ENCODE measurements at regions not wholly inside any gene's neighbourhood (a gene's known extent, or its start where the extent isn't known, plus 50 kb on each side); places are given as distances from the start of the nearest gene placed in this dataset.

DNA sequence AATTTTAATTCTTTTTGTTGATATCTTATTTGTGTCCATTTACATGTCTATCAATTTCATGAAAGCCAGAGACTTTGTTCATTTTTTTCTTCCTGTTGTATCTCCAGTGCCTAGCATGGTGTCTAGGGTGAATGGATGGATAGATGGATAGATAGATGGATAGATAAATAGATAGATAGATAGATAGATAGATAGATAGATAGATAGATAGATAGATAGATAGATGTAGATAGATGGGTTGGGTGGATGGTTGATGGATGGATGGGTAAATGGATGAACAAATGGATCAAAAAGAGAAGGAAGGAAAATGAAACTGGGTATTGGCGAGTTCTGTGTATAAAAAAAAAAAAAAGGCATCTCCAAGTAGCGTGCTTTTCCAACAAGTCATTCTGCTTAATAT is 120.5 kb downstream of the FAM124B start:
- no peak for DNase-seq (ENCODE audit: low spot score)
- Mint-ChIP-seq H3K27me3 (ENCODE audit: low read depth) (peaks cover 19% of the 10 kb centered on the region), H3K36me3 (ENCODE audit: low read depth) (no peaks in the 10 kb centered on the region), H3K9me3 (no peaks in the 10 kb centered on the region), H3K4me1 (ENCODE audit: low read depth) (no peaks in the 10 kb centered on the region), H3K27ac (no peak overlapping the region), H3K4me3 (no peak overlapping the region)

DNA sequence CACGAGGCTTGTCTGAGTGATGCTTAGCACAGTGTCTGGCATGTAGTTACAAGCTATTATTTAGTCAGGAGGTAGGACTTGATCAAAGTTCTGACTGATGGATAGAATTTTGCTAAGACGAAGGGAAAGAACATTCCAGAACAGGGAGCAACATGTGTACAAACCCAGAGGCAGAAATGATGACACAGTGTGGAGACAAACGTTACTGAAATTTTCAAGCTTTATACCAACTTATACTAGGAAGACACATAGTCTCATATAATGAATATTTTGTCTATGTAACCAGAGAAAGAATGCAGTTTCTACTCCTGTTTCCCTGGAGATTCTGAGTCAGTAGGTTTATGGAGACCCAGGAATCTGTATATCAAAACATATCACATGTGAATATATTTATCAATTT is 123.4 kb downstream of the FAM124B start:
- H3K9me3 Mint-ChIP-seq: no peaks in the 10 kb centered on the region
- H3K27me3 Mint-ChIP-seq (ENCODE audit: low read depth): peaks cover 22% of the 10 kb centered on the region
- no peaks in the 10 kb centered on the region for H3K4me1 Mint-ChIP-seq (ENCODE audit: low read depth)
- H3K4me3 Mint-ChIP-seq: no peak overlapping the region
- H3K36me3 Mint-ChIP-seq (ENCODE audit: low read depth): no peaks in the 10 kb centered on the region
- no peak overlapping the region for H3K27ac Mint-ChIP-seq
- DNase-seq (ENCODE audit: low spot score): no peak

DNA sequence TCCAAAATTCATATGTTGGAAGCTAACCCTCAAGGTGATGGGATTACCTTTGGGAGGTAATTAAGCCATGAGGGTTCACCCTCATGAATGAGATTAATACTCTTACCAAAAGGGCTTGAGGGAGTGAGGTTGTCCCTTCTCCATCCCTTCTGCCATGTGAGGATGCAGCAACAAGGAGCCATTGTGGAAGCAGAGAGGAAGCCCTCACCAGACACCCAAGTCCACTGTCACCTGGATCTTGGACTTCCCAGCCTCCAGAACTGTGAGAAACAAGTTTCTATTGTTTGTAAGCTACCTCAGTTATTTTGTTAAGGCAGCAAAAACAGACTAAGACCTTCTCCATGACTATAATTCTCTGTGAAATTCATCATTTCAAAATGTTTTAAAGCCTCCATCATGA is 125.7 kb downstream of the FAM124B start:
- no peaks in the 10 kb centered on the region for H3K36me3 Mint-ChIP-seq (ENCODE audit: low read depth)
- no peak overlapping the region for H3K27ac Mint-ChIP-seq
- H3K4me1 Mint-ChIP-seq (ENCODE audit: low read depth): no peaks in the 10 kb centered on the region
- no peaks in the 10 kb centered on the region for H3K9me3 Mint-ChIP-seq
- H3K4me3 Mint-ChIP-seq: no peak overlapping the region
- DNase-seq (ENCODE audit: low spot score): no peak
- peaks cover 21% of the 10 kb centered on the region for H3K27me3 Mint-ChIP-seq (ENCODE audit: low read depth)

DNA sequence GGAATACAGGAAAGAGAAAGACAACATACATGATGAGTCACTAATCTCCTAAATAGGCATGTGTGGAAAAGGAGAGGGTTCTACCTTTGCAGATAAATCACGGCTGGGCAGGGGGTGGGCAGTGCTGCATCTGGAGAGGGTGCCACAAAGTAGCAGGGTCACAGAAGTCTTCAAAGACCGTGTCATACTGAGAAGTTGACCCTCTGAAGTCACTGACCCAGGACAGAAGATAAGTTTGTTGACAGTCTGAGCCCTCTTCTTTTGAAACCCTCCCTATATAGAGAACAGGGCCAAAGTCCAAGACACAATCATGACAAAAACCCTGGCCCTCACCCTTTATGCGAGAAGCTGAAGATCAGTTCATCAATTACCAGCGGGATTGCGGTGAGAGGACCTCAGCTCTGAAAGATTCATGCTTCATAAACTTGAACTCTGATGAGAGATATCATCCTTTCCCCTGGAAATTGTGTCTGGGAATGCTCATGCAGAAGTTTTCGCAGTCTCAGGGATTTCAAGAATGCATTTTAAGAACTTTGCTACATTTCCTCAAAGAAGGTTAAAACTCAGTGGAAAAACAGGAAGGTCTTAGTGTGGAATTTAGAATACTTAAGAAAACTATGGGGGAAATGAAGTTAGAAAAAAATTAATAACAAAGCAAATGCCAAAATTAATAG is 129.5 kb downstream of the FAM124B start:
- no peak for DNase-seq (ENCODE audit: low spot score)
- Mint-ChIP-seq H3K36me3 (ENCODE audit: low read depth) (no peaks in the 10 kb centered on the region), H3K4me1 (ENCODE audit: low read depth) (no peaks in the 10 kb centered on the region), H3K27me3 (ENCODE audit: low read depth) (peaks cover 17% of the 10 kb centered on the region), H3K9me3 (no peaks in the 10 kb centered on the region), H3K27ac (no peak overlapping the region), H3K4me3 (no peak overlapping the region)

DNA sequence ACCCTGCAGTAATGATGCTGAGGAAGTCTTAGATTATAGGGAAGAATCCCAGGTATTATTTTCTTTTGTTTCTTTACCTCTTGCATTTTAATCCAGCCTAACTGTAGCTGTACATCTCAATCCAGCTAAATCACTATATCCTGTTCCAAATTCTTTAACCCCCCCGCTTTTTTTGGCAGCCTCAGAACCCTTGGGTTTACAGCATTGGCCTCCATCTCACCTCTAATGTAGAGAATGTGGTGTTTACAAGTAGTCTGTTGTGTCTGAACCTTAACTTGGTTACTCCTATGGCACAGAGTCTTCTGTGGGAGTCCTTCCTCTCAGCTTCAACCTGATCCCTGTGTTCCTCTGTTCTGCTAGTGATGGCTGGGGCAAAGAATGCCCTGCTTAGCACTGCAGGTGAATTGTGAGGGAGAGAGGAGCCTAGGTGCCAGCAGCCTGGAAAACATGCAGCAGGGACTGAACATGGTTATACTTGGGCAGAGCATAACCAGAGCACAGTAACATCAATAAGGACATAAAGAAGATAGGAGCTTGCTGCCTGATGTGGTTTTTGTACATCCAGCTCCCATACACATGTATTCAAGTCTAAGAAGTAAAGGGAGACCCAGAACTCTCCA is 130.2 kb downstream of the FAM124B start:
- no peaks in the 10 kb centered on the region for H3K36me3 Mint-ChIP-seq (ENCODE audit: low read depth)
- H3K9me3 Mint-ChIP-seq: no peaks in the 10 kb centered on the region
- no peak overlapping the region for H3K27ac Mint-ChIP-seq
- H3K27me3 Mint-ChIP-seq (ENCODE audit: low read depth): peaks cover 21% of the 10 kb centered on the region
- no peak overlapping the region for H3K4me3 Mint-ChIP-seq
- H3K4me1 Mint-ChIP-seq (ENCODE audit: low read depth): no peaks in the 10 kb centered on the region
- no peak for DNase-seq (ENCODE audit: low spot score)

DNA sequence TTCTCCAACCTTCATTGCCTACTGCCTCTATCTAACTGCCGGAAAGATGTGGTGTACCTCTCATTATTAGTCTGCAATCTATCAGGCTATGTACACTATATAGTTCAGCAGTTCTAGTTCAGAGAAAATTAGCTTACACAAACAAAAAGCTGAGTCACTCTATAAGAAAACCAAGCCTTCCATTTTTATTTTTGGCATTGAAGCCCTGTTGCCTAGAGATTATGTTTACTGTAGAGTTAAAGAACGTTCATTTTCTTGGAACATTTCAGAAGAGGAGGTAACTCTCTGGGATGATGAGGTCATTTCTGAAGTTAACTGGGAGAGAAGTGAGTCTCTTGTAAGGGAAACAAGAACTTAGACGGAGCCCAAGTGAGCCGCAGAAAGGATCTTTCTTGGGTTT is 133.5 kb downstream of the FAM124B start:
- H3K9me3 Mint-ChIP-seq: no peaks in the 10 kb centered on the region
- no peaks in the 10 kb centered on the region for H3K4me1 Mint-ChIP-seq (ENCODE audit: low read depth)
- no peaks in the 10 kb centered on the region for H3K36me3 Mint-ChIP-seq (ENCODE audit: low read depth)
- DNase-seq (ENCODE audit: low spot score): no peak
- no peak overlapping the region for H3K4me3 Mint-ChIP-seq
- H3K27ac Mint-ChIP-seq: no peak overlapping the region
- H3K27me3 Mint-ChIP-seq (ENCODE audit: low read depth): peaks cover 21% of the 10 kb centered on the region

DNA sequence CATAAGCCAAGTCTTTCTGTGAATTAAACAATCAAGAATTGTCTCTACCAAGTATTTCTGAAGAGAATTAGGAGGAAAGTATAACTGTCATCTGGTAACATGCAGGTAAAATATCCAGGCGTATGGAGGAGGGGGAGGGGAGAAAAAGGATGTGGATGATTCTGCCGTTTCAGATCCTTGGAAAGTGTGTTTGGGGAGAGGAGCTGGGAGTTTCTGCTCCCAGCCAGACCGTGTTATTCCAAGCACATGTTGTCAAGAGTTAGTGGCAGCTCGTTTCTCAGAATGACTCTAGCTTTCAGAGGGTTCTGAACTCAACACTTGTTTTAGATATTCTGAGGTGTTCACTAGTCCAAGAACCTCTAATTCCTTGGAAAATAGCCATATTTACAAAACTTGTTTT is 137.6 kb downstream of the FAM124B start:
- DNase-seq (ENCODE audit: low spot score): no peak
- no peaks in the 10 kb centered on the region for H3K36me3 Mint-ChIP-seq (ENCODE audit: low read depth)
- no peaks in the 10 kb centered on the region for H3K4me1 Mint-ChIP-seq (ENCODE audit: low read depth)
- peaks cover 15% of the 10 kb centered on the region for H3K27me3 Mint-ChIP-seq (ENCODE audit: low read depth)
- H3K27ac Mint-ChIP-seq: no peak overlapping the region
- no peak overlapping the region for H3K4me3 Mint-ChIP-seq
- no peaks in the 10 kb centered on the region for H3K9me3 Mint-ChIP-seq

DNA sequence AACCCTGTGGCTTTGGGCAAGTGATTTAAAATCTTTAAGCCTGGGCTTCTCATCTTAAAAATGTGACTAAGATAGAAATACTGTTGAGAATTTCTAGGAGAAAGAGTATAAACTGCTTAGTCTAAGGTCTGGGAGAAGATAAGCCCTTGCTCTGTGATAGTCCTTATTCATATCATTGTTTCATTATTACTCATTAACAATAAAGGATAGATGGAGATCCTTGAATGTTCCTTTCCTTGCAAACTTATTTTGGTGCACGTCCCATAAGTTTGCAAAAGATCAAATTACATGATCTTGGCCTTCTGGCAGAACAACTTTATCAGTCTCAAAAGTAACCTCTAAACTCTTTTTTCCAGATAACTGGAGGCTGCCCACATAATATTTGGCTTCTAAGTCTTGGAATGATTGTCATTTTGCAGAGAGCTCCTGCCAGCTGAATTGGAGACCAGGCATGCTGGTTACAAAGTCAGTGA is 138.3 kb downstream of the FAM124B start:
- Mint-ChIP-seq H3K36me3 (ENCODE audit: low read depth) (no peaks in the 10 kb centered on the region), H3K27me3 (ENCODE audit: low read depth) (peaks cover 15% of the 10 kb centered on the region), H3K4me1 (ENCODE audit: low read depth) (no peaks in the 10 kb centered on the region), H3K27ac (no peak overlapping the region), H3K4me3 (no peak overlapping the region), H3K9me3 (no peaks in the 10 kb centered on the region)
- no peak for DNase-seq (ENCODE audit: low spot score)

DNA sequence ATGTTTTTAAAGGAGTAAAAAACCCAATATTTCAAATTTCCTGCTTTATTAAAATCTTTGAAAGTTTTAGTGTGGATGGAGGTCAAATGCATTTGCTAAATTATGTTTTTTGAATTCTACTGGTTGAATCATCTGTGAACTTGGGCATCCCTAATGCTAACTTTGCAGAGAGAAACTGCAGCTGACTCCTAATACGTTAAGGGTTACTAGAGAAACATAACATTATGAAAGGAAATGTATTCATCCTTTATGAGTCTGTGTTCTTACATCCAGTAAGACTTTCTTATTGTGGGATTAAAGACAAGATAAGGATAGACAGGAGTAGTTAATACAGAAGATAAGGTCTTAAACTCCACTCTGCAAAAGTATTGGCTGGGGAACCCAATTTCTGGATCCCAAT is 140.6 kb downstream of the FAM124B start:
- Mint-ChIP-seq H3K27ac (no peak overlapping the region), H3K36me3 (ENCODE audit: low read depth) (no peaks in the 10 kb centered on the region), H3K4me3 (no peak overlapping the region), H3K4me1 (ENCODE audit: low read depth) (no peaks in the 10 kb centered on the region), H3K27me3 (ENCODE audit: low read depth) (peaks cover 15% of the 10 kb centered on the region), H3K9me3 (no peaks in the 10 kb centered on the region)
- DNase-seq (ENCODE audit: low spot score): no peak

DNA sequence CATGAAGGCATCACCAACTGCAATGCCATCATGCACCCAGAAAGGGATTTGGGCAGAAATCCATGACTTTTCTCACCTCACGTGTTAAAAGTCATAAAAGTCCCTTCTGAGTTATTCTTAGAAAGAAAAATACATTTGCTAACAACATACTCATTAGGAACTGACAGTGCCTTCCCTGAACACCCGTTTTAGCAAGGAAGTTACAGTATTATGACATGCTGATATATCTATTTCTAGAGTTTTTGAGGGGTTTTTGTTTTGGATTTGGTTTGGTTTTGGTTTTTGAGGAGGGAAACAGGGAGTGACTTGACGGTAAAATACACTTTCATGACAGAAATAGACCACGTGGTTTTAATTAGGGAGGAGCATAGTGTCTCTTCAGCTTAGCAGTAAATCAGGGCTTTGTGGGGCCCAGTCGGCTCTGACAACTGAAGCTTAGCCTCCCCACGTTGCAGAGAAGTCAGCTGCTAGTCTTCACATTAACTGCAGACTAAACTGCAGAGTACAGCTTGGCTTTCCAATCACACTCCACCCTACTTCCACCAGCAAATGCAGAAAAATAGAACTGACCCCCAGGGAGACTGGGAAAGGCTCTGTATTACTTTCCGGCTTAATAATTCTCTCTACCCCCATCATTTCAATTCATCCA is 141.4 kb downstream of the FAM124B start:
- Mint-ChIP-seq H3K4me1 (ENCODE audit: low read depth) (no peaks in the 10 kb centered on the region), H3K9me3 (no peaks in the 10 kb centered on the region), H3K27ac (no peak overlapping the region), H3K4me3 (no peak overlapping the region), H3K36me3 (ENCODE audit: low read depth) (no peaks in the 10 kb centered on the region), H3K27me3 (ENCODE audit: low read depth) (peaks cover 12% of the 10 kb centered on the region)
- no peak for DNase-seq (ENCODE audit: low spot score)

DNA sequence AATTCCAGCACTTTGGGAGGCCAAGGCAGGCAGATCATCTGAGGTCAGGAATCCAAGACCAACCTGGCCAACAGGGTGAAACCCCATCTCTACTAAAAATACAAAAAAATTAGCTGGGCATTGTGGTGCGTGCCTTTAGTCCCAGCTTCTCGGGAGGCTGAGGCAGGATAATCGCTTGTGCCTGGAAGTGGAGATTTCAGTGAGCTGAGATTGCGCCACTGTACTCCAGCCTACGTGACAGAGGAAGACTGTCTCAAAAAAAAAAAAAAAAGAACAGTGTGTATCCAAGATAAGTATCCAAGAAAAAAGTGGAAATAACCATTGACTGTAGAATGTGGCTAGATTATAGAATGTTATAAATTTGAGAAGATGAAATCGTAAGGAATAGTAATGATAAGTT is 142.1 kb downstream of the FAM124B start:
- Mint-ChIP-seq H3K4me1 (ENCODE audit: low read depth) (no peaks in the 10 kb centered on the region), H3K27me3 (ENCODE audit: low read depth) (peaks cover 10% of the 10 kb centered on the region), H3K9me3 (no peaks in the 10 kb centered on the region), H3K36me3 (ENCODE audit: low read depth) (no peaks in the 10 kb centered on the region), H3K27ac (no peak overlapping the region), H3K4me3 (no peak overlapping the region)
- no peak for DNase-seq (ENCODE audit: low spot score)

DNA sequence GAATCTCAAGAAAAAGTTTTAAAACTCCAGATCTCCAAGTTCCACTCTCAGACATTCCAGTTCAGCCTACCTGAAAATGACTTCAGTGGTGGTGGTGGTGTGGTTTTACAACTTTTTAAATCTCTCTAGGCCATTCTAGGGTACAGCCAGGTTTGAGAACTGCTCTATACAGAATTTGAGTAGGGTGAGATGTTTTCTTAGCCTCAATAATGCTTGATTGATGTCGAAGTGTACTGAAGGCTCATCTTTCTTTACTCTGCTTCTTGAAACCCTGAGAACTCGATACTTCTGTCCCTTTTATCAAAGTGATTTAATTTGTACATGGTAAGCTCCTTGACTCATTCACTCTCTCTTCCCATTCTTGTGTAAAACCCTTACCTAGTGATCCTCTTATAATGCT is 143.8 kb downstream of the FAM124B start:
- H3K27me3 Mint-ChIP-seq (ENCODE audit: low read depth): peaks cover 13% of the 10 kb centered on the region
- no peak for DNase-seq (ENCODE audit: low spot score)
- no peak overlapping the region for H3K4me3 Mint-ChIP-seq
- H3K36me3 Mint-ChIP-seq (ENCODE audit: low read depth): no peaks in the 10 kb centered on the region
- no peaks in the 10 kb centered on the region for H3K4me1 Mint-ChIP-seq (ENCODE audit: low read depth)
- no peak overlapping the region for H3K27ac Mint-ChIP-seq
- H3K9me3 Mint-ChIP-seq: no peaks in the 10 kb centered on the region

DNA sequence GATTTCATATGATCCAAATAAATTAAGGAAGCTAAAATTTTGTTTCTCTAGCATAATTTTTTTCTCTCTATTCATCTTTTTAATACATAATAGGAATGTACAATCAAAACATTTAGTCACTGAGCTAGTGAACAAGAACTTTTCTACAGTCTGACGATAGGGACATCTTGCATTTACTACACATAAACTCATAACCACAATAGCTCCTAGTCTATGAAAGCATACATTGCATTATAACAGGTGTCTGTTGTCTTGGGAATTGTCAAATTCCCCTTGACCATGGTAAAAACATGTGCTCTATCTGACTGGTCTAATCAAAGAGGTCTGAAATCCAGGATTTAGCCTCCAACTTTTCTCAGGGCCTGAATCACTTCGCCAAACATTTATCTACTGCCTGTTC is 144.8 kb downstream of the FAM124B start:
- Mint-ChIP-seq H3K9me3 (no peaks in the 10 kb centered on the region), H3K4me1 (ENCODE audit: low read depth) (no peaks in the 10 kb centered on the region), H3K36me3 (ENCODE audit: low read depth) (no peaks in the 10 kb centered on the region), H3K27ac (no peak overlapping the region), H3K27me3 (ENCODE audit: low read depth) (peaks cover 14% of the 10 kb centered on the region), H3K4me3 (no peak overlapping the region)
- DNase-seq (ENCODE audit: low spot score): no peak

DNA sequence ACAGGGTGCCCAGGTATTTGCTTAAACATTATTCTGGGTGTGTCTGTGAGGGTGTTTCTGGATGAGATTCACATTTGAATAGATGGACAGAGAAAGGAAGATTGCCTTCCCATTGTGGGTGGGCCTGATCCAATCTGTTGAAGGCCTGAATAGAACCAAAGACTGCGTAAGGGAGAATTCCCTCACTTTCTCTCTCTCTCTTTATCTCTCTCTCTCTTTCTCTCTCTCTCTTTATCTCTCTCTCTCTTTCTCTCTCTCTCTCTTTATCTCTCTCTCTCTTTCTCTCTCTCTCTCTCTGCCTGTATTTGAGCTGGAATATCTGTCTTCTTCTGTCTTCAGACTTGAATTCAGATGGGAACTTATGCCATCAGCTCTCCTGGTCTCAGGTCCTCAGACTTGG is 148.4 kb downstream of the FAM124B start:
- Mint-ChIP-seq H3K27ac (no peak overlapping the region), H3K27me3 (ENCODE audit: low read depth) (peaks cover 14% of the 10 kb centered on the region), H3K36me3 (ENCODE audit: low read depth) (no peaks in the 10 kb centered on the region), H3K4me3 (no peak overlapping the region), H3K9me3 (no peaks in the 10 kb centered on the region), H3K4me1 (ENCODE audit: low read depth) (no peaks in the 10 kb centered on the region)
- no peak for DNase-seq (ENCODE audit: low spot score)
